ENCODE measurements at regions not wholly inside any gene's neighbourhood (a gene's known extent, or its start where the extent isn't known, plus 50 kb on each side); places are given as distances from the start of the nearest gene placed in this dataset.

GRCh38 chr4:188821500-188821899 is 682.3 kb downstream of the TRIML1 start:
- H3K9me3 ChIP-seq (ENCODE audit: control insufficient read depth, insufficient read depth, low read depth, low read length), result no peaks in the 10 kb centered on the region
- H3K36me3 ChIP-seq (ENCODE audit: control insufficient read depth, insufficient read depth, low read length), result no peaks in the 10 kb centered on the region
- POLR2A ChIA-PET, result no interaction called here
- no peaks in the 10 kb centered on the region for H3K27me3 ChIP-seq (ENCODE audit: control insufficient read depth, insufficient read depth, low read length)
- no peak overlapping the region for H3K4me3 ChIP-seq (ENCODE audit: low read depth in 2 of 2, low read length in 2 of 2)
- no peak for DNase-seq (ENCODE audit: low read depth, low spot score)
- CTCF ChIA-PET, result interaction anchor here (0.5 kb wide), 1 partner anchor 102 kb away, joined by 3 read pairs; no protein-coding TSS in a partner anchor
- intact Hi-C loops (cut with micrococcal nuclease; ENCODE audit: unreplicated experiment) (no loop called here), in situ Hi-C loops (cut with HindIII; ENCODE audit: low pct_unique_long_range_greater_than_20kb, low sequenced_read_pairs) (no loop called here)
- TF ChIP-seq TCF7L2 (IDR thresholded peaks at IDR 0.05; ENCODE audit: low read depth, low read length) (no peak), CTCF (IDR thresholded peaks at IDR 0.05) (no peak; the same call in 1 of the 2 replicates), POLR2AphosphoS5 (IDR thresholded peaks at IDR 0.05; ENCODE audit: low read depth, low read length) (no peak), REST (IDR thresholded peaks at IDR 0.05; ENCODE audit: insufficient read depth in 1 of 2, low read depth in 2 of 2, low read length in 1 of 2) (no peak), SIN3A (IDR thresholded peaks at IDR 0.05; ENCODE audit: borderline replicate concordance, insufficient read depth, low read depth, low read length) (no peak)
- H3K27ac ChIP-seq (ENCODE audit: low read length), result no peak overlapping the region
- no TSS peak for BruUV-seq (replicated peaks)
- peaks cover 11% of the 10 kb centered on the region for H3K4me1 ChIP-seq (ENCODE audit: control insufficient read depth, insufficient read depth, low read length)
- ATAC-seq, result no peak

GRCh38 chr4:188822698-188823097 is 683.5 kb downstream of the TRIML1 start:
- CTCF ChIA-PET, result no interaction called here
- no peak overlapping the region for H3K4me3 ChIP-seq (ENCODE audit: low read depth in 2 of 2, low read length in 2 of 2)
- H3K36me3 ChIP-seq (ENCODE audit: control insufficient read depth, insufficient read depth, low read length), result no peaks in the 10 kb centered on the region
- peak overlapping the region; percentile 34; the same call in 1 of the 2 replicates for H3K27ac ChIP-seq (ENCODE audit: low read length)
- peak; percentile 84 for ATAC-seq
- in situ Hi-C loops (cut with HindIII; ENCODE audit: low pct_unique_long_range_greater_than_20kb, low sequenced_read_pairs), result no loop called here
- H3K9me3 ChIP-seq (ENCODE audit: control insufficient read depth, insufficient read depth, low read depth, low read length), result no peaks in the 10 kb centered on the region
- POLR2A ChIA-PET, result no interaction called here
- BruUV-seq (replicated peaks), result no TSS peak
- H3K27me3 ChIP-seq (ENCODE audit: control insufficient read depth, insufficient read depth, low read length), result no peaks in the 10 kb centered on the region
- no peak for DNase-seq (ENCODE audit: low read depth, low spot score)
- intact Hi-C loops (cut with micrococcal nuclease; ENCODE audit: unreplicated experiment), result no loop called here
- H3K4me1 ChIP-seq (ENCODE audit: control insufficient read depth, insufficient read depth, low read length), result peaks cover 11% of the 10 kb centered on the region
- TF ChIP-seq CTCF (IDR thresholded peaks at IDR 0.05) (no peak), REST (IDR thresholded peaks at IDR 0.05; ENCODE audit: insufficient read depth in 1 of 2, low read depth in 2 of 2, low read length in 1 of 2) (no peak), TCF7L2 (IDR thresholded peaks at IDR 0.05; ENCODE audit: low read depth, low read length) (no peak), SIN3A (IDR thresholded peaks at IDR 0.05; ENCODE audit: borderline replicate concordance, insufficient read depth, low read depth, low read length) (no peak), POLR2AphosphoS5 (IDR thresholded peaks at IDR 0.05; ENCODE audit: low read depth, low read length) (no peak)
